IMR-90 (cell line): ENCODE measurements at regions not wholly inside any gene's neighbourhood (a gene's known extent, or its start where the extent isn't known, plus 50 kb on each side); places are given as distances from the start of the nearest gene placed in this dataset.

ENCODE experiments used
- BHLHE40 ChIP-seq: fragments of 150-350 bp; IDR thresholded peaks from 2 replicates; pipeline ENCODE4 v1.6.1; 2016; ENCODE audit warnings: mild to moderate bottlenecking, low read depth, low read length
- CTCF ChIP-seq: conservative IDR thresholded peaks from 2 replicates; pipeline ENCODE4 v1.5.1; 2012; ENCODE audit warnings: mild to moderate bottlenecking, low read depth, low read length, improper control_type of control experiment
- FOS ChIP-seq: fragments of 150-350 bp; IDR thresholded peaks from 2 replicates; pipeline ENCODE4 v1.6.1; 2016; ENCODE audit warnings: low read depth, low read length
- MAFK ChIP-seq: IDR thresholded peaks from 2 replicates; pipeline ENCODE4 v1.6.1; 2012; ENCODE audit warnings: low read depth, low read length, improper control_type of control experiment
- POLR2A ChIP-seq: IDR thresholded peaks from 2 replicates; pipeline ENCODE4 v1.6.1; 2012; ENCODE audit warnings: mild to moderate bottlenecking, low read depth, low read length
- RFX5 ChIP-seq: IDR thresholded peaks from 2 replicates; pipeline ENCODE4 v1.8.0; 2012; ENCODE audit warnings: low read depth, mild to moderate bottlenecking, low read length, moderate library complexity

DNA sequence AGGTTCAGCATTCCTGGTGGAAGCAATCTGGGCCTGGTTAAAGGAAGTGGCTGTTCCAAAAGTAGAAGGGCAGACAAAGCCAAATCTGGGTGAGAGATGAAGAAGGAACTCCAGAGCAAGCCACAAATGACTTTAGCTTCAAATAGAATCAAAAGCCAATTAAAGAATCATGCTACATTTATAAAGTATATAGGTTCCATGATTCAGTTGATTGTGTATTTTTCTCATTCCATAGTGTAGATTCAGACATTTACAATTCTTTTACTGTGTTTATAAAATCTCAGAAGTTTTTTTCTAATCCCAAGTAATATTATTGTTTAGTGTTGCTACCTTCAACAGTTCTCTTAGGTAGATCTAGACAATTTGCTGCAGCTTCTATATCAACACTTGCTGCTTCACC lies 262.0 kb downstream of the PLK2 start:
- TF ChIP-seq POLR2A = no peak
- no peak for TF ChIP-seq BHLHE40
- TF ChIP-seq CTCF = no peak
- TF ChIP-seq FOS = no peak
- no peak for TF ChIP-seq MAFK
- no peak for TF ChIP-seq RFX5
